ENCODE measurements at regions not wholly inside any gene's neighbourhood (a gene's known extent, or its start where the extent isn't known, plus 50 kb on each side); places are given as distances from the start of the nearest gene placed in this dataset.

DNA sequence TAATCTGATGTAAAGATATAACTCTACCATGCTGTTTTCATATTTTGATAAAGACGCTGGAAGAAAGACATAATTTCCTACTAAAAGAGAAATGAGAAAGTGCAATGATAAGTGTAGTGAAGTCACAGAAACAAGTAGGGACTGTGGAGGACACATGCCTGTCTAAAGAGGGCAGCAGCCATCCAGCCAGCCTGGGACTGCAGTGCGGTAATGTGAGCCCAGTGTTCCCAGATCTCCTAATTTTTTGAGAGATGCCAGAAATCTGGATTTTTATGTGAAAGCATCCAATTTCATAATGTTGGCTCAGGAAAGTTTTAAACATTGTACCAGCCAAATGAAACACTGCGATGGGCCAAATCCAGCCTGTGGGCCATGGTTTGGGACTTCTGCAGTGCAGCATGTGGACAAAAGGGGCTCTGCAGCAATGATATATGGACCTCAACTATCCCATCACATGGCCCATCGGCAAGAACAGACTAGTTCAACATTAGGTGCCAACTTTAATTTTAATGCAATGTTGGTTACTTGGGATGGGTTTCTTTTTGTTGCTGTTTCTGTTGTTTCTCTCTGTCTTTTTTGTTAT, 329.5 kb downstream of the LTN1 start:
- DNase-seq (ENCODE audit: low read depth, low spot score) = no peak
- intact Hi-C loops (cut with micrococcal nuclease) = no loop called here

More for the DNA sequence above, 329.5 kb downstream of the LTN1 start:
- Histone ChIP-seq H3K79me2 (ENCODE audit: control insufficient read depth, insufficient read depth, low read length) (no peaks in the 10 kb centered on the region), H4K20me1 (replicated peaks; ENCODE audit: control insufficient read depth, extremely low read depth, insufficient read depth, low read length) (no peaks in the 10 kb centered on the region), H3K4me1 (ENCODE audit: control insufficient read depth, extremely low read depth, insufficient read depth, low read length) (no peaks in the 10 kb centered on the region), H3K4me3 (replicated peaks in 1 of 3; ENCODE audit: insufficient read depth in 1 of 3, low read depth in 1 of 3, low read length in 3 of 3) (no peak overlapping the region), H3K9me3 (replicated peaks; ENCODE audit: control insufficient read depth, insufficient read depth, low read length) (no peaks in the 10 kb centered on the region), H3K9ac (replicated peaks; ENCODE audit: extremely low read depth, insufficient read depth, low read length) (no peak overlapping the region), H2AFZ (ENCODE audit: low read depth, low read length) (no peak overlapping the region), H3K27ac (ENCODE audit: insufficient read depth, low read depth, low read length) (no peak overlapping the region), H3K4me2 (ENCODE audit: insufficient read depth, low read length) (no peak overlapping the region), H3K9me1 (replicated peaks; ENCODE audit: control insufficient read depth, extremely low read depth, insufficient read depth, low read length) (no peaks in the 10 kb centered on the region), H3K27me3 (ENCODE audit: control insufficient read depth in 2 of 2, insufficient read depth in 2 of 2, low read length in 2 of 2) (no peaks in the 10 kb centered on the region), H3K36me3 (ENCODE audit: control insufficient read depth in 2 of 2, extremely low read depth in 1 of 2, insufficient read depth in 2 of 2, low read length in 2 of 2) (no peaks in the 10 kb centered on the region)
- CTCF ChIA-PET = no interaction called here
- no peak for FAIRE-seq
- dilution Hi-C loops (cut with MboI; ENCODE audit: extremely low pct_ligation_motif_present, low sequenced_read_pairs) = no loop called here
- POLR2A ChIA-PET = no interaction called here
- BruUV-seq (replicated peaks) = no TSS peak
- TF ChIP-seq EZH2 (IDR thresholded peaks at IDR 0.05; ENCODE audit: borderline replicate concordance, low read depth, low read length, severe bottlenecking) (no peak), POLR2AphosphoS5 (IDR thresholded peaks at IDR 0.05; ENCODE audit: insufficient read depth, low read depth, low read length) (no peak), GATA2 (IDR thresholded peaks at IDR 0.05; ENCODE audit: insufficient read depth, insufficient read length, low read depth, low read length) (no peak), POLR2A (IDR thresholded peaks at IDR 0.05; ENCODE audit: low read depth, low read length) (no peak), FOS (IDR thresholded peaks at IDR 0.05; ENCODE audit: borderline replicate concordance, insufficient read depth, low read length) (no peak), MYC (IDR thresholded peaks at IDR 0.05; ENCODE audit: low read depth, low read length) (no peak), JUN (IDR thresholded peaks at IDR 0.05; ENCODE audit: borderline replicate concordance, insufficient read depth, insufficient read length, low read depth) (no peak)
- TF ChIP-seq, protein P1, sequence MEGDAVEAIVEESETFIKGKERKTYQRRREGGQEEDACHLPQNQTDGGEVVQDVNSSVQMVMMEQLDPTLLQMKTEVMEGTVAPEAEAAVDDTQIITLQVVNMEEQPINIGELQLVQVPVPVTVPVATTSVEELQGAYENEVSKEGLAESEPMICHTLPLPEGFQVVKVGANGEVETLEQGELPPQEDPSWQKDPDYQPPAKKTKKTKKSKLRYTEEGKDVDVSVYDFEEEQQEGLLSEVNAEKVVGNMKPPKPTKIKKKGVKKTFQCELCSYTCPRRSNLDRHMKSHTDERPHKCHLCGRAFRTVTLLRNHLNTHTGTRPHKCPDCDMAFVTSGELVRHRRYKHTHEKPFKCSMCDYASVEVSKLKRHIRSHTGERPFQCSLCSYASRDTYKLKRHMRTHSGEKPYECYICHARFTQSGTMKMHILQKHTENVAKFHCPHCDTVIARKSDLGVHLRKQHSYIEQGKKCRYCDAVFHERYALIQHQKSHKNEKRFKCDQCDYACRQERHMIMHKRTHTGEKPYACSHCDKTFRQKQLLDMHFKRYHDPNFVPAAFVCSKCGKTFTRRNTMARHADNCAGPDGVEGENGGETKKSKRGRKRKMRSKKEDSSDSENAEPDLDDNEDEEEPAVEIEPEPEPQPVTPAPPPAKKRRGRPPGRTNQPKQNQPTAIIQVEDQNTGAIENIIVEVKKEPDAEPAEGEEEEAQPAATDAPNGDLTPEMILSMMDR (IDR thresholded peaks at IDR 0.05; ENCODE audit: extremely low read depth in 1 of 2, insufficient read depth in 1 of 2, low read depth in 1 of 2, low read length in 2 of 2) = no peak
- TF ChIP-seq, protein P2, sequence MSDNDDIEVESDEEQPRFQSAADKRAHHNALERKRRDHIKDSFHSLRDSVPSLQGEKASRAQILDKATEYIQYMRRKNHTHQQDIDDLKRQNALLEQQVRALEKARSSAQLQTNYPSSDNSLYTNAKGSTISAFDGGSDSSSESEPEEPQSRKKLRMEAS (IDR thresholded peaks at IDR 0.05; ENCODE audit: insufficient read depth, insufficient read length) = no peak
